ENCODE measurements at regions not wholly inside any gene's neighbourhood (a gene's known extent, or its start where the extent isn't known, plus 50 kb on each side); places are given as distances from the start of the nearest gene placed in this dataset.
"Not testable (repeated sequence)": the region's sequence is repeated elsewhere in the genome, so short reads cannot be mapped to it uniquely, and the experiment has no call there.

DNA sequence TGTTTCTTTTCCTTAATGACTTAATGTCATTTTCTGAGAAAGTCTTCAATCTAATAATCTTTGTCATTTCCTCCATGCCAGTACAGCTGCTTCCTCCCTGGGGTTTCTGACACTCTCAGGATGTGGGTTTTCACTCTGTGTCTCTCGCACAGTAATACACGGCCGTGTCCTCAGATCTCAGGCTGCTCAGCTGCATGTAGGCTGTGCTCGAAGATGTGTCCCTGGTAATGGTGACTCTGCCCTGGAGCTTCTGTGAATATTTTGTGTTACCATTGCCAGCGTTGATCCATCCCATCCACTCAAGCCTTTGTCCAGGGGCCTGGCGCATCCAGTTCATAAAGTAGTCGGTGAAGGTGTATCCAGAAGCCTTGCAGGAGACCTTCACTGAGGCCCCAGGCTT lies 97.6 kb downstream of the OR4M2 start:
- WGBS: no CpG with 5 or more reads among the region's 7 CpGs
- not testable (repeated sequence) for H3K4me3 ChIP-seq (ENCODE audit: low read length); H3K4me1 ChIP-seq (ENCODE audit: insufficient read depth, low read length); H3K9ac ChIP-seq (ENCODE audit: low read depth, low read length); H3K9me3 ChIP-seq (ENCODE audit: insufficient read depth, low read depth, low read length); H3K27ac ChIP-seq (ENCODE audit: low read depth, low read length); H3K27me3 ChIP-seq (ENCODE audit: insufficient read depth, low read length); H3K36me3 ChIP-seq (ENCODE audit: insufficient read depth, low read length)

DNA sequence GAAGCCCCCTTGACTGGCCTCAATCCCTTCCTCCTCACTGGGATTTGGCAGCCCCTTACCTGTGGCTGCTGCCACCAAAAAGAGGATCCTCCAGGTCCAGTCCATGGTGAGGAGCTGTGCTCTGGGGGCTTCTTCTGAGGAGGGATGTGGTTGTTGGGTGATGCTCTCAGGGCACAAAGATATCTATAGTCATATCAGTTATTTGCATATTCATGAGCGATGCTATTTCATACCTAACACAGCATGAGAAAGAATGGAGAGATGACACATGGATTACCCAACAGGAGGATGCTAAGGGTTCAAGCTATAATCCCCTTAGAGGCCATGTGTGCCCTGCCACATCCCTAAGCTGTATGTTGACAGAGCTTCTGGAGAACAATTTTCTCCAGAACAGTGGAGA lies 98.1 kb downstream of the OR4M2 start:
- H3K27ac ChIP-seq (ENCODE audit: low read depth, low read length); H3K4me3 ChIP-seq (ENCODE audit: low read length); H3K36me3 ChIP-seq (ENCODE audit: insufficient read depth, low read length); H3K9ac ChIP-seq (ENCODE audit: low read depth, low read length); H3K27me3 ChIP-seq (ENCODE audit: insufficient read depth, low read length); H3K4me1 ChIP-seq (ENCODE audit: insufficient read depth, low read length); H3K9me3 ChIP-seq (ENCODE audit: insufficient read depth, low read depth, low read length): not testable (repeated sequence)
- no CpG with 5 or more reads among the region's 1 CpG for WGBS

DNA sequence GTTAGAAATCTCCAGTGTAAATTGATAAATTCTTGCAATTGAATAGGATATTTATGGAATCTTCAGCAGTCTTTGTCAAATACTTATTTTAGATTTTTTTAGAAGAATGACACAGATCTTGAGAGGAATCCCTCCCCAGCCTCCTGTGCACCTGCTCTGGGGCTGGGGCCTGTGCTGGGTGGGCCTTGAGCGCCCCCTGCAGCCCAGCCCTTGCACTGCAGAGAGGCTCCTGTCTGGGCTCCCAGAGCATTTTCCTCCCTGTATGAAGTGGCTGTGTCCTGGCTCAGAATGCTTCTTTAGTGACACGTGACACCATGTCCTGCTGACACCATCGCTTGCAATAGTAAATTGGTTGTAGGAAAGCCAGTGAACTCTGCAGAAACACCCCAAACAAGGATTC lies 98.7 kb downstream of the OR4M2 start:
- not testable (repeated sequence) for H3K27ac ChIP-seq (ENCODE audit: low read depth, low read length); H3K4me1 ChIP-seq (ENCODE audit: insufficient read depth, low read length); H3K4me3 ChIP-seq (ENCODE audit: low read length); H3K9ac ChIP-seq (ENCODE audit: low read depth, low read length); H3K9me3 ChIP-seq (ENCODE audit: insufficient read depth, low read depth, low read length); H3K27me3 ChIP-seq (ENCODE audit: insufficient read depth, low read length); H3K36me3 ChIP-seq (ENCODE audit: insufficient read depth, low read length)
- WGBS: no CpG with 5 or more reads among the region's 3 CpGs

DNA sequence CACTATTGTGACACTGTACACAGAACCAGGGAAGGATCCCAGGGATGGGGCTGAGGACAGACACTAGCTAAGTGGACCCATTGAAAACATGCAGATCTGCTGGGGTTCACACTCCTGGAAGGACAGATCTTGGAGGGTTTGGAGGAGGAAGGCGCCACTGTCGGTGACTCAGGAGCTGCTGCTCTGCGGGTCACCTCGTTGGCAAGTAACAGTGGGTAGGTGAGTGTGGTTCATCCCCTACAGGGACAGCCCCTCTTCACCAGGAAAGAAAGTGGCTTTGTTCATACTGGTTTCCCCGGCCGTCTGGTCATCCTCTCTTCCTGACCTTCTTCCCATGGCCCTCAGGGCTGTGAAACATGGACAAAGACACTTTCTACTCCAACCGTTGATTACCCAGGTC lies 100.3 kb downstream of the OR4M2 start:
- not testable (repeated sequence) for H3K36me3 ChIP-seq (ENCODE audit: insufficient read depth, low read length); H3K9ac ChIP-seq (ENCODE audit: low read depth, low read length); H3K4me1 ChIP-seq (ENCODE audit: insufficient read depth, low read length); H3K27ac ChIP-seq (ENCODE audit: low read depth, low read length); H3K9me3 ChIP-seq (ENCODE audit: insufficient read depth, low read depth, low read length); H3K27me3 ChIP-seq (ENCODE audit: insufficient read depth, low read length); H3K4me3 ChIP-seq (ENCODE audit: low read length)
- WGBS: no CpG with 5 or more reads among the region's 7 CpGs

DNA sequence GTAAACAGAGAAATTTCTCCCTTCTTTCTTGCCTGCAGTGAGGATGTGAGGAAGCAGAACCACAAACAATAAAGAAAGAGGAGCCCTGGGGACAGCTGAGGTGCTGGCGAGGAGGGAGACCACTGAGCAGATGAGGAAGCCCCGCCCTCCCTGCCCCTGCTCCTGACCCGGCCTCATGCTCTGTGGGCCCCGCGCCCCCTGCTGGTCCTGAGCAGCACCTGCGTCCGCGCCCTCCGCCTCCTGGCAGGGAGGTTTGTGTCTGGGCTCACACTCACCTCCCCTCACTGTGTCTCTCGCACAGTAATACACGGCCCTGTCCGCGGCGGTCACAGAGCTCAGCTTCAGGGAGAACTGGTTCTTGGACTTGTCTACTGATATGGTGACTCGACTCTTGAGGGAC lies 104.4 kb downstream of the OR4M2 start:
- H3K4me3 ChIP-seq (ENCODE audit: low read length); H3K9ac ChIP-seq (ENCODE audit: low read depth, low read length); H3K27me3 ChIP-seq (ENCODE audit: insufficient read depth, low read length); H3K9me3 ChIP-seq (ENCODE audit: insufficient read depth, low read depth, low read length); H3K27ac ChIP-seq (ENCODE audit: low read depth, low read length); H3K36me3 ChIP-seq (ENCODE audit: insufficient read depth, low read length); H3K4me1 ChIP-seq (ENCODE audit: insufficient read depth, low read length): not testable (repeated sequence)
- no CpG with 5 or more reads among the region's 15 CpGs for WGBS

DNA sequence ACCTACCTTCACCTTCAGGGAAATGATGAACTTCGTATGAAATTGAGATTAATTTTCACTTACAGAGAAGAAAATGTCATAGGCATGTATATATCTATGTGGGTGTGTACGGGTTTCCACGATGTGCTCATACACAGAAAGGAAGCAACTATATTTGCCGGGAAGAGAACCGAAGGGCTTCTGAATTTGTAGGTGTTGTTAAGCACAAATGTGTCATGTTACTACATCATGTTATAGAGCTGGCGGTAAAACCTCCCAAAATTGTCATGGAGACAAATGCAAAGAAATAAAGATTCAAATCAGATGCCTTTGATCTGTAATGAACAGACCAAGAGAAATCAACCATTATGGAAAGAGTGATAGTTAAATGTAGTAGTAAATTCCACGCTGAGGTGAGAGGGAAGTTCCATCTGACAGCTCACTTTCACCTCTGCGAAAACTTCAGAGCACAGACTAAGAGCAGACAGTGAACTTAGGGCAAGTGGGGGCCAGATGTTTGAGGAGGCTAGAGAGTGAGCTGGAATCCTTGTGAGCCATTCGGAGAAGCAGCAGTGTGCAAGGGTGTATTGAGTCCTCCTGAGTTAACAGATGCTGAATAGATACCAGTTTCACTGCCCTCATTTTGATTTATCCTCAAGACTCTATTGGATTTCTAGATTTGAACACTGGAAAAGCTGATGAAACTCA lies 106.7 kb downstream of the OR4M2 start:
- WGBS: no CpG with 5 or more reads among the region's 9 CpGs
- H3K36me3 ChIP-seq (ENCODE audit: insufficient read depth, low read length); H3K9ac ChIP-seq (ENCODE audit: low read depth, low read length); H3K27me3 ChIP-seq (ENCODE audit: insufficient read depth, low read length); H3K27ac ChIP-seq (ENCODE audit: low read depth, low read length); H3K4me1 ChIP-seq (ENCODE audit: insufficient read depth, low read length); H3K9me3 ChIP-seq (ENCODE audit: insufficient read depth, low read depth, low read length); H3K4me3 ChIP-seq (ENCODE audit: low read length): not testable (repeated sequence)

DNA sequence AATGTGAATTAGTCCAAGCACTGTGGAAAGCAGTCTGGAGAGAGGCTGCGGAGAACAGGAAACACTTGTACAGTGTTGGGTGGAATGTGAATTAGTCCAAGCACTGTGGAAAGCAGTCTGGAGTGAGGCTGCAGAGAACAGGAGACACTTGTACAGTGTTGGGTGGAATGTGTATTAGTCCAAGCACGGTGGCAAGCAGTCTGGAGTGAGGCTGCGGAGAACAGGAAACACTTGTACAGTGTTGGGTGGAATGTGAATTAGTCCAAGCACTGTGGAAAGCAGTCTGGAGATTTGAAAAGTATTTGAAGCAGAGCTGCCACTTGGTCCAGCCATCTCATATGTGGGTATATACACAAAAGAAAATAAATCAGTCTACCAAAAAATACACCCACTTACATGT lies 111.5 kb downstream of the OR4M2 start:
- not testable (repeated sequence) for H3K4me3 ChIP-seq (ENCODE audit: low read length)

DNA sequence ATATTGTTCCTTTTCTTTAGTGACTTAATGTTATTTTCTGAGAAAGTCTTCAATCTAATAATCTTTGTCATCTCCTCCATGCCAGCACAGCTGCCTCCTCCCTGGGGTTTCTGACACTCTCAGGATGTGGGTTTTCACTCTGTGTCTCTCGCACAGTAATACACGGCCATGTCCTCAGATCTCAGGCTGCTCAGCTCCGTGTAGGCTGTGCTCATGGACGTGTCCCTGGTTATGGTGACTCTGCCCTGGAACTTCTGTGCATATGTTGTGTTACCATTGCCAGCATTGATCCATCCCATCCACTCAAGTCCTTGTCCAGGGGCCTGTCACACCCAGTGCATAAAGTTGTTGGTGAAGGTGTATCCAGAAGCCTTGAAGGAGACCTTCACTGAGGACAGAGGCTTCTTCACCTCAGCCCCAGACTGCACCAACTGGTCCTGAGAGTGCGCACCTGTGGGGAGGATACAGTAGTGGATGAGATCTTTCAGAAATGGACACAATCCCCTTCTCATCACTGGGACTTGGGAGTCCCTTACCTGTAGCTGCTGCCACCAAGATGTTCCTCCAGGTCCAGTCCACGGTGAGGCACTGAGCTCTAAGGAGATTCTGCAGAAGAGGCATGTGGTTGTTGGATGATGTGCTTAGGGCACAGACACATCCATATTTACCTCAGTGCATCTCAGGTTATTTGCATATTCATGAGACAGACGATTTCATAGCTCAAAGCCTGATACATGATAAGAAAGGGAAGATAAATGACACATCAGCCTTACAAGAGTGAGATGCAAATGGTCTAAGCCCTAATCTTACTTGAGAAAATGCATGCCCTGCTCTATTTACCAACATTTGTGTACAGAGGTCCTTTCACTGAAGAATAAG lies 114.7 kb downstream of the OR4M2 start:
- not testable (repeated sequence) for H3K36me3 ChIP-seq (ENCODE audit: insufficient read depth, low read length); H3K4me3 ChIP-seq (ENCODE audit: low read length); H3K9me3 ChIP-seq (ENCODE audit: insufficient read depth, low read depth, low read length); H3K9ac ChIP-seq (ENCODE audit: low read depth, low read length); H3K4me1 ChIP-seq (ENCODE audit: insufficient read depth, low read length); H3K27me3 ChIP-seq (ENCODE audit: insufficient read depth, low read length); H3K27ac ChIP-seq (ENCODE audit: low read depth, low read length)
- WGBS: no CpG with 5 or more reads among the region's 7 CpGs

More for the DNA sequence above, 111.5 kb downstream of the OR4M2 start:
- H3K36me3 ChIP-seq (ENCODE audit: insufficient read depth, low read length); H3K9ac ChIP-seq (ENCODE audit: low read depth, low read length); H3K4me1 ChIP-seq (ENCODE audit: insufficient read depth, low read length); H3K27me3 ChIP-seq (ENCODE audit: insufficient read depth, low read length); H3K9me3 ChIP-seq (ENCODE audit: insufficient read depth, low read depth, low read length); H3K27ac ChIP-seq (ENCODE audit: low read depth, low read length): not testable (repeated sequence)
- WGBS: no CpG with 5 or more reads among the region's 3 CpGs

DNA sequence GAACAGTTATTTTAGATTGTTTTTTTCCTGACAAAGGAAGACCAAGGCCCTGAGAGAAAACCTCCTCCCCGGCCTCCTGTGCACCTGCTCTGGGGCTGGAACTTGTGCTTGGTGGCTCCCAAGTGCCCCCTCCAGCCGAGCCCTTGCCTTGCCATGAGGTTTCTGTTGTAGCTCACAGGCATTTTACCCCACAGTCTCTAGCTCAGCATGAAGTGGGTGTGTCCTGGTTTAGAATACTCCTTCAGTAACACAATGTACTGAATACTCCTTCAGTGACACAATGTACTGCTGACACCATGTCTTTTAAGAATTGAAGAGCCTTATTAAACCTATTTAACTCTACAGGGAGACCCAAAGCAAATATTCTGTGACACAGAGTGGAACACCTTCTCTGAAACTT lies 116.1 kb downstream of the OR4M2 start:
- not testable (repeated sequence) for H3K4me3 ChIP-seq (ENCODE audit: low read length); H3K9ac ChIP-seq (ENCODE audit: low read depth, low read length); H3K27me3 ChIP-seq (ENCODE audit: insufficient read depth, low read length); H3K9me3 ChIP-seq (ENCODE audit: insufficient read depth, low read depth, low read length); H3K4me1 ChIP-seq (ENCODE audit: insufficient read depth, low read length); H3K27ac ChIP-seq (ENCODE audit: low read depth, low read length); H3K36me3 ChIP-seq (ENCODE audit: insufficient read depth, low read length)
- WGBS: no CpG with 5 or more reads among the region's 2 CpGs

DNA sequence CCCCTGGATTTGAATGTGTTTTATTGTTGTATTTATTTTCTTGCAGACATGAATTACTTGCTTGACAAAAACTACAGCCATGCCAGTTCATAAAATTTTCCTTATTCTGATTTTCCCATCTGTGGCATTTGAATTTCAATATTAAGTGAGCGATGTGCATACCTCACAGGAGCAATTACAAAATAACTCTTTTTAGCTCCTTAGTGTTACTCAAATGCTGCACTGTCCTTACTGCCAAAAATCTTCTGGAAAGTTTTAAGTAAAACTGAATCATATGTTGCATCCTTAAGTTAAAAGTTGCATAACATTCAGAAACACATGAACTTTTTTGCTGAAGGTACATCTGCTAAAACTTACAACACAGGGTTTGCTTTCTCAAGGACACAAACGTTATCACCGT lies 120.1 kb downstream of the OR4M2 start:
- not testable (repeated sequence) for H3K27me3 ChIP-seq (ENCODE audit: insufficient read depth, low read length); H3K9ac ChIP-seq (ENCODE audit: low read depth, low read length); H3K4me3 ChIP-seq (ENCODE audit: low read length); H3K9me3 ChIP-seq (ENCODE audit: insufficient read depth, low read depth, low read length); H3K4me1 ChIP-seq (ENCODE audit: insufficient read depth, low read length); H3K27ac ChIP-seq (ENCODE audit: low read depth, low read length); H3K36me3 ChIP-seq (ENCODE audit: insufficient read depth, low read length)
- WGBS: no CpG with 5 or more reads among the region's 3 CpGs

DNA sequence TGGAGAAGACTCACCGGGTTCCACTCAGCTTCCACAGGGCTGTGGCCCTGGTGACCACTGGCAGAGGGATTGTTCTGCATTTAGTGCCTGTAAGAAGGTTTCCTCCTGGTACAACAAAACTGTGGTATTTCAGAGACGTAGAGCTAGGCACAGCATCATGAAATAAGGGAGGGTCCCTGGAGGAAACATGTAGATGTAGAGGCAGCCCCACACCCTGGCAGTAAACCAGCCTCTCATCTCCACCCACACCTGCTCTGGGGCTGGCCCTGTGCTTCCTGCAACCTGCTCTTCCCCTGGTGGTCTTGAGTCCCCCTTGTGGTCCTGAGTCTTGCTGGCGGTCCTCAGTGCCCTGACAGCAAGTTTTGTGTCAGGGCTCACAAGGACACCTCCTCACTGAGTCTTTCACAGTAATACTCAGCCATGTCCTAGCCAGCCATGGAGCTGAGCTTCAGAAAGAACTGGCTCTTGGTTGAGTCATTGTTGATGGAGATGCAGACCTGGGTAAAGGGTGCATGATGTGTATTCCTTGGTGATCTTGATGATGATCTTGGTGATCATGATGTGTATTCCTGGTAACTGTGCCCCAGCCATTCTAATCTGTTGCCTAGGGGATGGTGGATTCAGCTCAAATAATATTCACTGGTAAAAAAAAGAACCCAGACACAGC lies 121.8 kb downstream of the OR4M2 start:
- H3K9ac ChIP-seq (ENCODE audit: low read depth, low read length); H3K4me3 ChIP-seq (ENCODE audit: low read length); H3K27ac ChIP-seq (ENCODE audit: low read depth, low read length); H3K27me3 ChIP-seq (ENCODE audit: insufficient read depth, low read length); H3K36me3 ChIP-seq (ENCODE audit: insufficient read depth, low read length); H3K4me1 ChIP-seq (ENCODE audit: insufficient read depth, low read length); H3K9me3 ChIP-seq (ENCODE audit: insufficient read depth, low read depth, low read length): not testable (repeated sequence)
- WGBS: no CpG with 5 or more reads among the region's 3 CpGs

All from HUES64 (cell line).